ENCODE measurements at regions not wholly inside any gene's neighbourhood (a gene's known extent, or its start where the extent isn't known, plus 50 kb on each side); places are given as distances from the start of the nearest gene placed in this dataset.

DNA sequence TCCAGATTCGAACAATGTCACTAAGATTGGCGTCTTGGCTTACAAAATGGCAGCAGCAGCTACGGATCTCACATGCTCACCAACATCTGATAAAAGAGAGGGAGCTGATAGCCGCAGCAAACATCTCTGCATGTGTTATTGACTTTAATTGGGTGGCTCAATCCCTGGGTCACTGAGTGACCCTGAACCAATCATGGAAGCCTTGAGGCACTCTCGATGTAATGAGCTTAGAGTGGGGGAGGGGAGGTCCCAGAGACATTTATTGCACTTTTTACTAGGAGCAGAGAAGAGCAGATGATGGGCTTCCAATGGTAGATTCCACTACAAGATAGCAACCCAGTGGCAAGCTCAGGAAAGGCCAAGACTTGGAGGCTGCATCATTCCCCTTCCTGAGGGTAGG, 238.7 kb downstream of the BMP7 start:
- H3K36me3 ChIP-seq (ENCODE audit: insufficient read depth, low read length) = no peaks in the 10 kb centered on the region
- TF ChIP-seq RAD21 (conservative IDR thresholded peaks at IDR 0.05) = no peak
- TF ChIP-seq, protein P1, sequence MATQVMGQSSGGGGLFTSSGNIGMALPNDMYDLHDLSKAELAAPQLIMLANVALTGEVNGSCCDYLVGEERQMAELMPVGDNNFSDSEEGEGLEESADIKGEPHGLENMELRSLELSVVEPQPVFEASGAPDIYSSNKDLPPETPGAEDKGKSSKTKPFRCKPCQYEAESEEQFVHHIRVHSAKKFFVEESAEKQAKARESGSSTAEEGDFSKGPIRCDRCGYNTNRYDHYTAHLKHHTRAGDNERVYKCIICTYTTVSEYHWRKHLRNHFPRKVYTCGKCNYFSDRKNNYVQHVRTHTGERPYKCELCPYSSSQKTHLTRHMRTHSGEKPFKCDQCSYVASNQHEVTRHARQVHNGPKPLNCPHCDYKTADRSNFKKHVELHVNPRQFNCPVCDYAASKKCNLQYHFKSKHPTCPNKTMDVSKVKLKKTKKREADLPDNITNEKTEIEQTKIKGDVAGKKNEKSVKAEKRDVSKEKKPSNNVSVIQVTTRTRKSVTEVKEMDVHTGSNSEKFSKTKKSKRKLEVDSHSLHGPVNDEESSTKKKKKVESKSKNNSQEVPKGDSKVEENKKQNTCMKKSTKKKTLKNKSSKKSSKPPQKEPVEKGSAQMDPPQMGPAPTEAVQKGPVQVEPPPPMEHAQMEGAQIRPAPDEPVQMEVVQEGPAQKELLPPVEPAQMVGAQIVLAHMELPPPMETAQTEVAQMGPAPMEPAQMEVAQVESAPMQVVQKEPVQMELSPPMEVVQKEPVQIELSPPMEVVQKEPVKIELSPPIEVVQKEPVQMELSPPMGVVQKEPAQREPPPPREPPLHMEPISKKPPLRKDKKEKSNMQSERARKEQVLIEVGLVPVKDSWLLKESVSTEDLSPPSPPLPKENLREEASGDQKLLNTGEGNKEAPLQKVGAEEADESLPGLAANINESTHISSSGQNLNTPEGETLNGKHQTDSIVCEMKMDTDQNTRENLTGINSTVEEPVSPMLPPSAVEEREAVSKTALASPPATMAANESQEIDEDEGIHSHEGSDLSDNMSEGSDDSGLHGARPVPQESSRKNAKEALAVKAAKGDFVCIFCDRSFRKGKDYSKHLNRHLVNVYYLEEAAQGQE (IDR thresholded peaks at IDR 0.05; ENCODE audit: borderline replicate concordance) = no peak
- TF ChIP-seq TAF1 (IDR thresholded peaks at IDR 0.05; ENCODE audit: low read depth) = no peak
- TF ChIP-seq POLR2AphosphoS5 (IDR thresholded peaks at IDR 0.05) = no peak
- TF ChIP-seq EP300 (conservative IDR thresholded peaks at IDR 0.05; ENCODE audit: poor library complexity, severe bottlenecking) = no peak
- TF ChIP-seq, protein P2, sequence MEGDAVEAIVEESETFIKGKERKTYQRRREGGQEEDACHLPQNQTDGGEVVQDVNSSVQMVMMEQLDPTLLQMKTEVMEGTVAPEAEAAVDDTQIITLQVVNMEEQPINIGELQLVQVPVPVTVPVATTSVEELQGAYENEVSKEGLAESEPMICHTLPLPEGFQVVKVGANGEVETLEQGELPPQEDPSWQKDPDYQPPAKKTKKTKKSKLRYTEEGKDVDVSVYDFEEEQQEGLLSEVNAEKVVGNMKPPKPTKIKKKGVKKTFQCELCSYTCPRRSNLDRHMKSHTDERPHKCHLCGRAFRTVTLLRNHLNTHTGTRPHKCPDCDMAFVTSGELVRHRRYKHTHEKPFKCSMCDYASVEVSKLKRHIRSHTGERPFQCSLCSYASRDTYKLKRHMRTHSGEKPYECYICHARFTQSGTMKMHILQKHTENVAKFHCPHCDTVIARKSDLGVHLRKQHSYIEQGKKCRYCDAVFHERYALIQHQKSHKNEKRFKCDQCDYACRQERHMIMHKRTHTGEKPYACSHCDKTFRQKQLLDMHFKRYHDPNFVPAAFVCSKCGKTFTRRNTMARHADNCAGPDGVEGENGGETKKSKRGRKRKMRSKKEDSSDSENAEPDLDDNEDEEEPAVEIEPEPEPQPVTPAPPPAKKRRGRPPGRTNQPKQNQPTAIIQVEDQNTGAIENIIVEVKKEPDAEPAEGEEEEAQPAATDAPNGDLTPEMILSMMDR (IDR thresholded peaks at IDR 0.05; ENCODE audit: poor library complexity, severe bottlenecking) = no peak
- TF ChIP-seq EZH2 (IDR thresholded peaks at IDR 0.05; ENCODE audit: borderline replicate concordance, insufficient read depth, low read length, poor library complexity, severe bottlenecking) = no peak
- TF ChIP-seq MXI1 (conservative IDR thresholded peaks at IDR 0.05; ENCODE audit: poor library complexity, severe bottlenecking) = no peak
- no peak for TF ChIP-seq SMC3 (conservative IDR thresholded peaks at IDR 0.05; ENCODE audit: poor library complexity)
- no peak overlapping the region for H3K4me2 ChIP-seq (ENCODE audit: low read length)
- no peaks in the 10 kb centered on the region for H3K9me2 ChIP-seq (ENCODE audit: insufficient read depth, low read length)
- no peaks in the 10 kb centered on the region for H3K79me2 ChIP-seq (replicated peaks; ENCODE audit: insufficient read depth, low read length)
- no peaks in the 10 kb centered on the region for H3K27me3 ChIP-seq (ENCODE audit: insufficient read depth, low read depth, low read length)
- H3F3A ChIP-seq (ENCODE audit: insufficient read depth, low read length, poor library complexity, severe bottlenecking) = no peaks in the 10 kb centered on the region
- no peak overlapping the region for H3K27ac ChIP-seq (ENCODE audit: low read length)
- H2AFZ ChIP-seq (ENCODE audit: low read depth, low read length) = no peak overlapping the region
- H3K9me3 ChIP-seq (ENCODE audit: low read length) = no peaks in the 10 kb centered on the region
- no peaks in the 10 kb centered on the region for H4K20me1 ChIP-seq (ENCODE audit: insufficient read depth)
- no peak overlapping the region for H3K9ac ChIP-seq (ENCODE audit: low read length)
- H3K4me3 ChIP-seq (ENCODE audit: low read length) = no peak overlapping the region

DNA sequence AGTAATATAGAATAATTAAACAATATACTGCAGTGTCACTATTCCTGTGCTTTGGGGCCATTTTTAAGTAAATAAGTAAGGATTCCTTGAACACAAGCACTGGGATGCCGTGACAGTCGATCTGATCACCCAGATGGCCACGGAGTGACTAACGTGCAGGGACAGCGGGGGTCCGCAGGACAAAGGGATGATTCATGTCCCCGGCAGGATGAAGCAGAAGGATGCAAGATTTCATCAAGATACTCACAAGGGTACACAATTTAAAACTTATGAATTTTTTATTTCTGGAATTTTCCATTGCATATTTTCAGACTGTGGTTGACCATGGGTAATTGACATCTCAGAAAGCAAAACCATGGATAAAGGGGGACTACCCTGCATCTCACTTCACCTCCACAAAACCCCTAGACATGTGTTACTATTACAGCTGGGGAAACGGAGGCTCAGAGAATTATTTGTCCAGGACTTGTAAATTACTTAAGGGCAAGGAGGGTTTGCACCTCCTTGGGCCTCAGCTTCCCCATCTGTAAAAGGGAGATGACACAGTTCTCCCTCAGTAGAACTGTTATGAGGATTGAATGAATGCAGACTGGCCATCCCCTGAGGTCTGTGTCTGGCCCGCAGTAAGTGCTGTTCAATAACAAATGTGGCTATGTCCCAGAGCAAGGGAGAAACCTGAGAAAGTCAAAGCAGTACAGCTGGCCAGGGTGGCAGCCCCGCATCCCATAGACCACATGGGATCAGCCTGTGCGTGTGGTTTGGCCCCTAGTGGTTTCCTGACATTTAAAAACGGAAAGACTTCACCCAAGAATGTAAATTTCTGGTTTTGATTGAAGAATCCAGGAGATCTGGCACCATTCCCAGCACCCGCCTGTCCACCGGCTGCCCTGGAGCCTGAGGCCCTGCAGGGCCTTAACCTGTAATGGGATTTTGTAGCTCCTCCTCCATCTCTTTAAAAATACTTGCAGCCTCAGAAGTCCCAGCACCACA, 235.5 kb downstream of the BMP7 start:
- H2AFZ ChIP-seq (ENCODE audit: low read depth, low read length) = no peak overlapping the region
- TF ChIP-seq, protein P2 (IDR thresholded peaks at IDR 0.05; ENCODE audit: poor library complexity, severe bottlenecking) = no peak
- TF ChIP-seq SMC3 (conservative IDR thresholded peaks at IDR 0.05; ENCODE audit: poor library complexity) (no peak), EP300 (conservative IDR thresholded peaks at IDR 0.05; ENCODE audit: poor library complexity, severe bottlenecking) (no peak), RAD21 (conservative IDR thresholded peaks at IDR 0.05) (no peak), TAF1 (IDR thresholded peaks at IDR 0.05; ENCODE audit: low read depth) (no peak), POLR2AphosphoS5 (IDR thresholded peaks at IDR 0.05) (no peak), EZH2 (IDR thresholded peaks at IDR 0.05; ENCODE audit: borderline replicate concordance, insufficient read depth, low read length, poor library complexity, severe bottlenecking) (no peak), MXI1 (conservative IDR thresholded peaks at IDR 0.05; ENCODE audit: poor library complexity, severe bottlenecking) (no peak)
- TF ChIP-seq, protein P1 (IDR thresholded peaks at IDR 0.05; ENCODE audit: borderline replicate concordance) = no peak
- no peak overlapping the region for H3K9ac ChIP-seq (ENCODE audit: low read length)
- no peaks in the 10 kb centered on the region for H3K36me3 ChIP-seq (ENCODE audit: insufficient read depth, low read length)
- no peaks in the 10 kb centered on the region for H3K9me3 ChIP-seq (ENCODE audit: low read length)
- H3K79me2 ChIP-seq (replicated peaks; ENCODE audit: insufficient read depth, low read length) = no peaks in the 10 kb centered on the region
- H3K27ac ChIP-seq (ENCODE audit: low read length) = no peak overlapping the region
- no peaks in the 10 kb centered on the region for H3K9me2 ChIP-seq (ENCODE audit: insufficient read depth, low read length)
- H3K4me3 ChIP-seq (ENCODE audit: low read length) = no peak overlapping the region
- no peaks in the 10 kb centered on the region for H3F3A ChIP-seq (ENCODE audit: insufficient read depth, low read length, poor library complexity, severe bottlenecking)
- no peak overlapping the region for H3K4me2 ChIP-seq (ENCODE audit: low read length)
- H3K27me3 ChIP-seq (ENCODE audit: insufficient read depth, low read depth, low read length) = no peaks in the 10 kb centered on the region
- H4K20me1 ChIP-seq (ENCODE audit: insufficient read depth) = no peaks in the 10 kb centered on the region
